HG03432 (cell line): ENCODE measurements at regions not wholly inside any gene's neighbourhood (a gene's known extent, or its start where the extent isn't known, plus 50 kb on each side); places are given as distances from the start of the nearest gene placed in this dataset.

Experiments used
- ATAC-seq: cut with Tn5 transposase; IDR thresholded peaks from one replicate; pipeline ENCODE4 v1.9.1; 2021; ENCODE audit warnings: mild to moderate bottlenecking, moderate library complexity; ENCODE audit not compliant: unreplicated experiment

DNA sequence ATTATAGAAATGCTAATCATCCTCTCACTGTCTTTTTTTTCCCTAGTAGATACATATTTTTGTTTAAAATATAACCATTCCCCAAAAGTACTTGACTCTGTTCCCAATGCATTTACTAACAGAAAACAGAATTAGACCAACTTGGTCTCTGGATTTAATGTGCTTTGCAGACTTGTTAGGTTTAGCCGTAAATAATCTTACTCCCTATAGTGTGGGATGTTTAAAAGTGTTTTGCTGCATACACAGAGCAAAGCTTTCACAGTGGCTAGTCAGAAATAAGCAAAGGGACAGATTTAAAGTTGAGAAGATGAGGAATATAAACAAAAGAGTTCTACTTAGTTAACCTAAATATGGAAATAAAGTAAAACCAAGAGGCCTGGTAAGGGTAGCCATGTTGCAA, 527.5 kb downstream of the HDGFL1 start:
- ATAC-seq = no peak

DNA sequence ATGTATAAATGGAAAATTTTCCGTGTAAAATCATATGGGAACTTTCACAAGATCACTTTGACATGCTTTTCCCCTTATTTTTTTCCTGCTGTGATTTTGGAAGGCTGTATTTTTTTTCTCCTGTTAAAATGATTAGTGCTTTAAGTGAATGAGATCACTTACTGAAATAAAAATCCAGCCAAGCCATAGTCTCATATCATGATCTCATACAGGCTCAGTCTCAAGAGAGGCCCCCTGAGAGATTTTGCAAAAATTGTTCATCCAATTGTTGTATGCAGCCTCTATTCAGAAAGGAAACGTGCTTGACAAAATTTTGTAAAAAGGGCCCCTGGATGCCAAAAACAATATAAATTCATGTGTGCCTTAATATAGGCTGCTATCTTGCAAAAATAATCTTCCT, 528.2 kb downstream of the HDGFL1 start:
- ATAC-seq = no peak

DNA sequence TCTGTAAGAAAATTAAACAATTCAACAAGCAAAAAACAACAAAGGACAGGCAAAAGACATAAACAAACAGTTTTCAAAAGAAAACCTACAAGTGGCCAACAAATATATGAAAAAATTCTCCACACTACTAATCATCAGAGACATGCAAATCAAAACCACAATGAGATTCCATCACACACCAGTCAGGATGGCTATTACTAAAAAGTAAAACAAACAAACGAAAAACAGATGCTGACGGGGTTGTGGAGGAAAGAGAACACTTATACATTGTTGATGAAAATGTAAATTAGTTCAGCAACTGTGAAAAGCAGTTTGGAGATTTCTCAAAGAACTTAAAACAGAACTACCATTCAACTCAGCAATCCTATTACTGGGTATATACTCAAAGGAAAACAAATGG, 537.6 kb downstream of the HDGFL1 start:
- no peak for ATAC-seq

DNA sequence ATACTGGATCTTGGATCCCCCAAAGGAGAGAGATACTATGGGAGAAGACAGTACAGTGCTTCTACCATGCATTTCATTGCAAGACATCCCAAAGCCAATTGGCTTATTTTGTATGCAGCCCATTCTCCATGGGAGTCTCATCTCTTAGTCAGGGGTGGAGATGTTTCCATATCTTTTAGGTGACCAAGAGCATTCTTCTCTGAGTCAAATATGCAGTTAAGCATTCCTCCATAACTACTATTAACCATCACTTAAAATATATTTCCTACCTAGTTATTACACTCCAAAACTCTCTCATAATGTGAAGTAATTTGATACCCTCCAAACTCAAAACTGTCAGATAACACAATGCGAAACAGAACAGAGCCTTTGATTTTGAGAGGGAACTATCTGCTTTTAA, 542.6 kb downstream of the HDGFL1 start:
- ATAC-seq = no peak

DNA sequence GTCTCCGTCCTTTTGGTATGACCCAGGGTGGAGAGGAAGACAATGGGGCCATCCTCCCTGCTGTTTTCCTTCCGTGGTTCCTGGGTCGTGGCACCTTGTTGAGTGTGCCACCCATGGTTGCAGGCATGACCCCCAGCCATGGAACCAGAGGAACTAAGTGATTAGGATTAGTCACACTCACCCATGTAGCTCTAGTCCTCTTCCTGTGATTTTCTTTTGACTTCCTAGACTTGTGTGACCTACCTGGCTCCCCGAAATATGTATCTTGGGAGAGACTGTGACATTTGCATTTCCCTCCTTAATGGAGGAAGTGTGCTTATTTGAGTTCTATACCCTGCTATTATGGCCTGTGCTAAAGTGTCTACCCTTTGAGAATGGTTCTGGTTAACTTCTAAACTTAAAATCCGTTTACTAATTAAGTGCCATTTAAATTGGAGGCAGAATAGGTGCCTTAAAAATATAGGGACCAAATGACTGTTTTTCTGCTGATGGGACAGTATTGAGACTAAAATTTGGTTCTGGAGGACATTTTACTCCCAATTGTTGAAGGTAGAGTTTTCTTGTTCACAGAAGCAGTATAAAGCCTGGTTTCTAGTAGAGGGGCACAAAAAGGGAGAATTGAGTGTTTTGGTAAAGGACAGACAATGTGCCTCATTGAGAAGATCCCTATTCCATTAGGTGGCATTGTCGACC, 545.6 kb downstream of the HDGFL1 start:
- no peak for ATAC-seq

DNA sequence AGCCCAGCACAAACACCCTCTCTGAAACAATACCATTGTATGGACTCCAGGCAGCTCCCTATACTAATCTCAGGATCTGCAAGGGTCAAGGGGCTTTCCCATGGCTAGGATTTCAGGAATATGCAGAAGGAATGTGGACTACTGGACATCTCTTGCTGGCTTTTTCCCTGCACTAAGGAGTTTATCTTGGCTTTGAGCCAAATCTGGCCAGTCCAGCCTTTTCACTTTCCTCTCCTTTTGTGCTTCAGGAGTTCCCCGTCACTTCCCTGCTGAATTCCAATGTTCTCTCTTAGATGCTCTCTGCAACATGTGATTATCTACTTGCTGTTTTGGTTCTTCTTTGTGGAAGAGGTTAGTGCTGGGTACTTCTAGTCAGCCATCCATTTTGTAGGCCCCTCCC, 568.2 kb downstream of the HDGFL1 start:
- ATAC-seq = no peak

DNA sequence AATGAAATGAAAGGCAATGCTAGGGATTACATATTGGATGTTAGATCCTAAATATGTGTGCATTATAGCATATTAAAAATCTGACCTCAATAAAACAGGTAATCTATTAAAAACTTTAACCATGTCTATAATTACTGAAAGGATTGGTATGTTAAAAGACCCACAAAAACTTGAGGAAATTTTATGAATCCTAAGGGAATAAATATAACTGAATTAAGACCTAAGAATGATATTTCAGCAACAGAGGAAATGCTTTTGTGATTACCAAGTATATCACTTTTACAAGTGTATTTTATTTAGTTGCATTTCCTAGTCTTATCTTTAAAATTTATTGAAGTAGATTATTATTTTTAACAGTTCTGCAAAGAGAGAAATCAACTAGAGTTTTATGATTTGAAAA, 571.5 kb downstream of the HDGFL1 start:
- ATAC-seq = no peak

DNA sequence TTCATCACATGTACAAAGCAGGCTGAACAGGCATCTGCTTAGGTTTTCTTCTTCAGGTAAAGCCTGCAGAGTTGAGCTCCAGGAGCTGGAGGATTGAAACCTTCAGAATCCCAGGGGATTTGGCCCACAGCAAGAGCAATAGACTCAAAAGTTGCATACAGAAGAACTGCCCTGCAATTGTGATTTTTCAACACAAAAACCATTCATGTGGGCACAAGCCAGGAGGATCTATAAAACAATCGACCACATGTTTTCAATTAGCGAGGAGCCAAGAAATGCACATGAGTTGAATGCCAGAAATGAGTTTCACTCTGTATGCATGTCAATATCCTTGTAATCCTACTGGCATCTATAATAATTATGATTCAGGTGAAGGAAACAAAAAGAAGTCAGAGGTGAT, 576.4 kb downstream of the HDGFL1 start:
- no peak for ATAC-seq

DNA sequence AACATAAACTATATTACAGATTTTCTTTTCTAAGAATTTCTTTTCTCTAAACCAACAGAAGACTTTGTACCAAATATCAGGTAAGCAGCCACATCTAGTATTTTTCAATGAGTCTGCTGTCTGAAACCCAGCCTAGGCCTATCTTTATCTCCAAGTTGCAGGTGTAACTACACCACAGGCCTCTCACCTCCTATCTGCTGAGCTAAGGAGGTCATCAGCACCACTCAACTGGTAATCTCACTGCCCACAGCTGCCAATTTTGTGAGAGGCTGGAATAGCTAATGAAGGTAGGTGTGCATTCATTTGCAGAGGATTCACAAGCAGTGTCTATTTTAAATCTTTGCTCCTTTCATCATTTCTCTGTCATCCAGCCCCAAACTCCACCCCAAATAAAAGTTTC, 584.8 kb downstream of the HDGFL1 start:
- ATAC-seq = no peak

DNA sequence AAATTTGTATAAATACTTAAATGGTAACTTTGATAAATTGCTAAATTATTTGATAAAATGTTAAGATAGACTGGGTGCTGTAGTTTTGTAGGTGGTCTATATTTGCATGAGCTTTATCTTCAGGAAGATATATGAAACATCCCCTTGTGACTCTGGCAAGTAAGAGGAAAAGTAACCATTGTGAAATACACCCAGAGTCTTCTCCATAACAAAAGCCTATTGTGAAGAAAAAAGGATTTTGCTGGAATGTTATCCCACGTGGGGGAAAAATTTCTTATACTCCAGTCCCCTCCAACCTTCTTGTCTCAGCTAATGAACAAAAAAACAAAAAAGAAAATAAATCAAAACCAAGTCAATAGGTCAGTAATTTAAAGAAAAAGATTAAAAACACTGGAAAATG, 600.7 kb downstream of the HDGFL1 start:
- no peak for ATAC-seq

DNA sequence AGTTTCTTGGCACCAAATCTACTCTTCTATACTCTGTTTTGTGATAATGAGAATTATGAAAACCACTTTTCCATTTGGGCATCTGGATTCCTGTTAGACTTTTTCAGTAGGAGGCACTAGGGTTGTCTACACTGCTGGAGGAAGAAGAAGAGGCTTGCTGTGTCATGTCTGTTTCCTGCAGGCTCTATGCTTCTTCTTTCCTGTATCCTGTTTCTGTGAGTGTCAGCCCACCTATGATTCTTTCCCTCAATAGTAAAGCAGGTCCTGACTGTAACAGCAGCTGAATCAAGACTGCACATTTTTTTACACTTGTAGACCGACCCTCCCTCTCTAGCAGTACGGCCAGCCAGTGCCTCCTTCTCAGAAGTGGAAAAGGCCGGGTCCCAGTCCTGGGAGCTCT, 603.9 kb downstream of the HDGFL1 start:
- ATAC-seq = no peak

DNA sequence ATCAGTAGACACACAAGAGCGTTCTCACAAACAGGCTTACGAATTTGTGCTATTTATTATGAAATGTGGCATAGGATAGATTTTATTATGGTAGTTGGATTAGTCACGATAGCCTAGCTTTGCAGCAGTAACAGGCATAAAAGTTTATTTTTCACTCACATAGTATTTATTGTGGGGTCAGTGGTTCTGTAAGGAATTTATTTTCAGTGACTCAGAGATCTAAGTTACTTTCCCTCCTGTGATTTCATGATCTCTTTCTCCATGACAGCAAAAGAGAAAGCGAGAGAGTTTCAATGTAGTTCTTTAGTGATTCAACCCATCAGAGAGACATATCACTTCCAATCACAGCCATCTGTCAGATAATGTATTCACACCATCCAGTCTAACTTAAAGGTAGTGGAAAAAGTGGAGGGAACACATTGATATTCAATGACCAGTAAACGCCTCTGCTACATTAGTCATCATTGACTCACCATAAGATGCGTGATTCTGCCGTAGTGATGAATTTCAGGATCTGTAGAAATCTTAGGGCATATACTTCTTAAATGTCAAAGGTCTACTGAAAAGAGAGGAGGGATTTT, 605.5 kb downstream of the HDGFL1 start:
- ATAC-seq = no peak

DNA sequence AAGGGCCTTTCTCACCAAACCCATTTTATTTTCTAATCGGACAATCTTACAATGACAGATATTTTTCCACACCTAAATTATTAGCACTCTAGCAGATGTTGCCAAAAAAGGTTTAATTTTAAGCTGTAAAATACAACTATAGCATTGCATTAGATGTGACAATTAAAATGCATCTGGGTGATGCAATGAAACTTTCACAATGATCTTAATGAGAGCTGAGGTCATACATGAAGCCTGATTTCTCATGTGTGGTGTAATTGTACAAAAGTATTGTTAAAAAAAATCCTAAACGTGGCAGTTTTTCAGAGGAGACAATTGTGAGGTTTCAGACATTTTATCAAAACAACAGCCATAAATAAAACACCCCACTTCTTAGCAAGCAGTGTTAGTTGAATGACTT, 606.0 kb downstream of the HDGFL1 start:
- no peak for ATAC-seq

DNA sequence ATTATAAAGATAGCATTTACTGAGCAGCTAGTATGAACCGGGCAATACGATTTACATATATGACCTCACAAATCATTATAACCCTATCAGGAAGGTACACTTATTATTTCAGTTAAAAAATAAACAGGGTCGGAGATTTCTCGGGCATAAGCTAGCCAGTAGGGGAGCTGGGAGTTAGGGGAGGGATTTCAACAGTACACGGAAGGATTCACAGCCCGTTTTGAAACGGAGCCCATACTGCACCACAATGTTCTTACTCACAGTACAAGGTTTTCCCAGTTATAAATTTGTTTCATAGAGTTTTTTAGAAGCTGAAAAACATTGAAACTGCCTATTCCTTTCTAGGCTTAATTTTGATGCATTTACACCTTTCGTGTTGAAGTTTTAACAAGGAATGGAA, 607.1 kb downstream of the HDGFL1 start:
- no peak for ATAC-seq

DNA sequence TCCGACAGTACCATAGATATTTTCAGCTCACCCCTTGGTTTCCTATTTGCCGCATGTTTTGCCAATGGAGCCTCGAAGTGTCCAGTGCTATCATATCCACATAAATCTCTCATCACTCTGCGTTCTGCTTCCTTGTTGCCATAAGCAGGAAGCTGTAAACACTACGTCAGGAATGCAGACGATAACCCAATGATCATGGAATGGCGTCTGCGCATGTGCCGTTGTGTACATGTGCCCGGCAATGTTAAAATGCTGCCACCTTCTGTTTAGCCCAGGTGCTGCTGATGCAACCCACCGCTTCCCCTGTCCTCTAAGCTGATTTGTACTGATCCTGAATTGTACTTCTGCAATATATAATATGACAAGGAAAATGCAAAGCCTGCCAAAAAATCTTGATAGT, 607.5 kb downstream of the HDGFL1 start:
- no peak for ATAC-seq

DNA sequence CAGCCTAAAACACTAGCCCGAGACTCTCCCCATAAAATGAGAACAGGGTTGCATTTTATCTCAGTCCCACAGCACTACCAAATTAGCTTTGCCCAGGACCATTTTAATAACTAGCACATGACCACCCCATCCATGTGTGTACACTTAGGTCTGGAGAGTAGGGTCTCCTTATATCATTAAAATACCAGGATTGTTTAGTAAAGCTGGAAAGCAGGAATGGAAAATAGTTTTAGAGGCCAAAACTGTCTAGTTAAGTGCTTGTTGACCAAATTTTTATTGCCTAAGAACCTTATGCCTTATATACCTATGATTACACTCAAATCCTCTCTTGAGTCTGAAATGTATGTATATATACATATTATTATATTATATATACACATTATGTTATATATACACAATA, 608.4 kb downstream of the HDGFL1 start:
- no peak for ATAC-seq

DNA sequence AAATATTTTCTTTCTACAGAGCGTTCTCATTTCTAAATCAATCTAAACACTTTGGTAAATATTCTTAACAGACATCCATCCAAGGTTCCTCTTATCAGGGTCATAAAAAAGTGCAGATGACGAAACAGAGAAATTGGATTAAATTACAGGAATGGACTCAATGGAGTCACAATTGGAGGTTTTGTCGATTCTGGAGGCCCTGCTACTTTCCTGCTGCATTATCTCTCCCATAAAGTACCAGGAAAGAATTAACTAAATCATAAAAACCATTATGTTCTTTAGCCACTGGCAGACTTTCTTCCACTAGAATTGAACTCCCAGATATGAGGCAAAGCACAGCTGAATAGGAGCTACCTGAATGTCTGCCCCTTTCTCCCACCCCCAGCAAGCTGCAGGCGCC, 610.6 kb downstream of the HDGFL1 start:
- no peak for ATAC-seq

DNA sequence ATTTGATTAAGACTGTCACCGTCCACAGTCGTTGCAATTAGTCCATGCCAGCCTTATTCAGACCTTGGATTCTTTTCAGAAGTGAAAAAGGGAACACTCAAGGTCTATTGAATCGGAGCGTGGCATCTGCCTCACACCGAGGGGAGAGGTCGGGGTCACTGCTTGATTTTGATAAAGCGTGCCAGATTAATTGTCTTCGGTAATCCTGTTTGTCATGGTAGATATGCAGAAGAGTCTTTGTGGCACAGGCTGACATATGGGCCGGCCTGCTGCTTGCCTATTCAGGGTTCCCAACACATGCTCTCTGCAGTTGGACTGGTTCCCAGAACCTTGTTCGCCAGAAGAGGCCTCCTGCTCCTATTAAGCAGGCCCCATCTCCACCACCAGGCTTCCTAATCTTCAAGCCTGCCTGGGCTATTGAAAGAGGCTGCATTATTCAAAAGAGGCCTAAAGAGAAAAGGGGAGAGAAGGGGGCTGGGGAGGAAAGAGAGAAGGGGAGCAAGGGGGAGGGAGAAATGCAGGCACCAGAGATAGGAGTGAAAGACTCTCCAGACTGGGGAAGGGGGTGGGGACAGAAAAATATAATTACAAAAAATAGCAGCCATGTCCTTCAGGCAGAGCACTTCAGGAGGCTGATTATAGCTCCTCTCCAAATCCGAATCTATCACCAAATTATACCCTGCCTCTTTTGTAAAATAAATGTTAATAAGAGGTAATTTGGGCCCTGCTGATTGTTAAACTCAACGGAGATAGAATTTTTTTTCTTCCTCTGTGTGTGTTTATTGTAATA, 611.3 kb downstream of the HDGFL1 start:
- no peak for ATAC-seq

DNA sequence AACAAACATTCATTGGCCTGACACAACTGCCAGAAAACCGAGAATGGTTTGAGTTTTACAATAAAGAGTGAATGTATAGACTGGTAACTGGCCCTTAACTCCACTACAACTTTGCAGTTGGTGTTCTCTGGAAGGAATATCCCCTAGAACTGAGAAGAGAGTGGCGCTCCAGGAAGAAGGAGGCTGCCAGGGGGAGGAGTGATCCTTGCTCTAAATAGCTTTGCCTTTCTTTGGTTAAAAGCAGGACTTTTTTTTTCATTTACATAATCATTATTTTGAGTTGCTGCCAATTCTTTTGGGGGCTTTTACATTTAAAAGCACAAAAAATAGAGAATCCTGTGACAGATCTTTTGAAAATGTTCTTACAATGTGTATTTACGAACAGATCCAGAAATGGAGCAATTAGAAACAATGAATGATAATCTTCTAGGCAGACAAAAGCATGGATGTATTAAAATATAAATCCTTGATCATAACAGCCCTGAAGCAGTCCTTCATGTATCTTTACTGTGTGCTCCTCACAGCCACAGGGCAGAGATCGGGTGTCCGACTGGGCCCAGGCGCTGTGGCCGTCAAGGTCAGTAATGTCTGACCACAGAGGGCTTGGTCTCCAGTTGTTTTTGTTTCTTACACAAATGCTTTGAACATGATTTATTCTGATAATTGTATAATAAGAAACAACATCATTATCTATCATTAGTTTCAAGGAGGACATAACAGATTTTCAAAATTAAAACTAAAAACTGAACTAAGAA, 612.2 kb downstream of the HDGFL1 start:
- no peak for ATAC-seq

DNA sequence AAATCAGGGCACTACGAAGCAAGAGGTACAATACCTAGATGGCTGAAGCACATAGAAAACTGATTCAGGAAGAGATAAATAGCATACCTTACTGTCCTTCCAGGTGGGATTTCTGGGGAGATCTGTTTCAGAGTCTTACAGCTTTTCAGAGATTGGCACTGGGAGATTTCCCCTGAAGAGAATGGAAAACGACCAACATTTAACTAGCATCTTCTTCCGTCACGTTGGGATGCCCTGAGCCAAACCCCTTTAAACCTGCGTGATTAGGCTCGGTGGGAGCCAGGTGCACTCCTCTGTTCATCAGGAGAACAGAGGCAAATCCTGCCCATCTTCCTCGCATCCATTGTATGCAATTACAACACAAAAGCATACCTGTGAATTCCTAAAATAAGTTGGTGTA, 614.5 kb downstream of the HDGFL1 start:
- ATAC-seq = no peak

DNA sequence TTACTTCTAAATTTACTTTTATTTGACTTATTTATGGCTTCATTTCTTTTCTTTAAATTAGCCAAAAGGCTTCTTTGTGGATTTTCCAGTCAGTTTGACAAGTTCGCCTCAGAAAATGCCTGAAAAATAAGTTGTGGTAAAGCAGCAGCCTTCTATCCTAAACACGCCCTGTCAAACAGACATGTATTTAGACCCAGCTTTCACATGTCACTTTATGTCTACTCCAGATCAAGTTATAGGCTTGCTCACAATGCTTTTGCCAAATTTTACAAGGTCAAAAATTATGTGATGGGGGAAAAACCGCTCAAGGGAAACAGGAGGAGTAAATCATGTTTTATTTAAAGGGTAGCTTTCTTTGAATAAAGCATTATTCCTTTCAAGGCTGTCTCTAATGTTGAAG, 615.0 kb downstream of the HDGFL1 start:
- no peak for ATAC-seq

DNA sequence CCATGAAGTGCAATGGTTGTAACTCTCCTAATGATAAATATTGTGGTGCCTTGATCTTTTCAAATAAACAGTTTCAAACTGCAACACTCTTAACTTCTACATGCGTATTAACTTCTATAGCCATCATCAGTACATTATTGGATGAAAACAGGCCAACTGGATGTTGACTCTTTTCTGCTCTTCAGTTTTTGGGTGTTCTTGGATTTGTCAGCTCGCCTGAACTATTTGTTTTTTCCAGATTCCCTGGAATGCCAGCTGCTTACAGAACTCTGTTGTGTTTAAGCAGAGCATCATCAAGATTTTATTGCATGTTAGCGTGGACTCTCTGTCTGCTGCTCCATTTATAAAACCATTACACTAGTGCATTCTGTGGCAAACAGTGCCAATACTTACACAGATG, 626.1 kb downstream of the HDGFL1 start:
- ATAC-seq = no peak
